Neural cell (in vitro differentiated cells): ENCODE measurements at regions not wholly inside any gene's neighbourhood (a gene's known extent, or its start where the extent isn't known, plus 50 kb on each side); places are given as distances from the start of the nearest gene placed in this dataset.

Source experiments
- H2AFZ ChIP-seq: fragments of 200-600, 300-800 bp; sonication (generic), shearing (Covaris generic); 2 replicates; pipeline ENCODE4 v1.6.0; 2014; ENCODE audit warnings: low read depth, mild to moderate bottlenecking, antibody characterized with exemption, low read length, moderate library complexity
- H3F3A ChIP-seq: fragments of 200-600 bp; shearing (Covaris generic); 2 replicates; pipeline ENCODE4 v1.6.1; 2016; ENCODE audit warnings: mild to moderate bottlenecking, moderate library complexity, mixed read lengths, antibody characterized with exemption, low read length; ENCODE audit not compliant: insufficient read depth, poor library complexity, severe bottlenecking
- H3K27ac ChIP-seq: fragments of 200-600, 300-800 bp; sonication (generic), shearing (Covaris generic); 2 replicates; pipeline ENCODE4 v1.5.1; 2014; ENCODE audit warnings: mild to moderate bottlenecking, low read length, moderate library complexity
- H3K27me3 ChIP-seq: fragments of 300-800, 200-600 bp; sonication (generic), shearing (Covaris generic); 2 replicates; pipeline ENCODE4 v1.6.0; 2014; ENCODE audit warnings: mild to moderate bottlenecking, low read depth, low read length, moderate library complexity; ENCODE audit not compliant: insufficient read depth
- H3K36me3 ChIP-seq: fragments of 300-800, 200-600 bp; sonication (generic), shearing (Covaris generic); 2 replicates; pipeline ENCODE4 v1.5.1; 2014; ENCODE audit warnings: mild to moderate bottlenecking, antibody characterized with exemption, low read length, moderate library complexity; ENCODE audit not compliant: insufficient read depth
- H3K4me2 ChIP-seq: fragments of 300-800, 200-600 bp; sonication (generic), shearing (Covaris generic); 2 replicates; pipeline ENCODE4 v1.6.0; 2014; ENCODE audit warnings: mild to moderate bottlenecking, low read length
- H3K4me3 ChIP-seq: fragments of 300-800, 200-600 bp; sonication (generic), shearing (Covaris generic); 2 replicates; pipeline ENCODE4 v1.5.1; 2014; ENCODE audit warnings: mild to moderate bottlenecking, low read length, moderate library complexity
- H3K79me2 ChIP-seq: fragments of 200-600 bp; shearing (Covaris generic); replicated peaks from 2 replicates; pipeline ENCODE4 v1.6.0; 2014; ENCODE audit warnings: mild to moderate bottlenecking, low read length, moderate library complexity; ENCODE audit not compliant: insufficient read depth
- H3K9ac ChIP-seq: fragments of 300-800, 200-600 bp; sonication (generic), shearing (Covaris generic); 2 replicates; pipeline ENCODE4 v1.6.1; 2016; ENCODE audit warnings: mild to moderate bottlenecking, low read length, mixed read lengths
- H3K9me2 ChIP-seq: fragments of 200-600 bp; shearing (Covaris generic); 2 replicates; pipeline ENCODE4 v1.6.1; 2016; ENCODE audit warnings: mild to moderate bottlenecking, low read length, mixed read lengths; ENCODE audit not compliant: insufficient read depth
- H3K9me3 ChIP-seq: fragments of 200-600, 300-800 bp; sonication (generic), shearing (Covaris generic); 2 replicates; pipeline ENCODE4 v1.6.1; 2016; ENCODE audit warnings: mild to moderate bottlenecking, mixed run types, low read length, moderate library complexity, mixed read lengths
- H4K20me1 ChIP-seq: fragments of 200-600 bp; shearing (Covaris generic); 2 replicates; pipeline ENCODE4 v1.6.1; 2016; ENCODE audit warnings: mild to moderate bottlenecking, mixed run types; ENCODE audit not compliant: insufficient read depth
- EP300 ChIP-seq: fragments of 450-650 bp; conservative IDR thresholded peaks from 2 replicates; pipeline ENCODE4 v1.6.1; 2014; ENCODE audit warnings: antibody characterized with exemption, mild to moderate bottlenecking, moderate library complexity; ENCODE audit not compliant: poor library complexity, severe bottlenecking
- EZH2 ChIP-seq: fragments of 200-600, 300-800 bp; shearing (Covaris generic), sonication (generic); IDR thresholded peaks from 2 replicates; pipeline ENCODE4 v1.6.1; 2014; ENCODE audit warnings: antibody characterized with exemption, low read length, borderline replicate concordance, mild to moderate bottlenecking; ENCODE audit not compliant: insufficient read depth, poor library complexity, severe bottlenecking
- MXI1 ChIP-seq: fragments of 450-650 bp; conservative IDR thresholded peaks from 2 replicates; pipeline ENCODE4 v1.6.1; 2014; ENCODE audit warnings: antibody characterized with exemption, mild to moderate bottlenecking; ENCODE audit not compliant: poor library complexity, severe bottlenecking
- POLR2AphosphoS5 ChIP-seq: IDR thresholded peaks from 2 replicates; pipeline ENCODE4 v1.6.1; 2012
- RAD21 ChIP-seq: fragments of 450-650 bp; conservative IDR thresholded peaks from 2 replicates; pipeline ENCODE4 v1.6.1; 2014; ENCODE audit warnings: antibody characterized with exemption, mild to moderate bottlenecking, moderate library complexity
- SMC3 ChIP-seq: fragments of 450-650 bp; conservative IDR thresholded peaks from 2 replicates; pipeline ENCODE4 v1.6.1; 2014; ENCODE audit warnings: antibody characterized with exemption, mild to moderate bottlenecking, moderate library complexity; ENCODE audit not compliant: poor library complexity
- TAF1 ChIP-seq: IDR thresholded peaks from 2 replicates; pipeline ENCODE4 v1.6.1; 2012; ENCODE audit warnings: low read depth
- TF ChIP-seq, protein P1 (sequence below): fragments of 450-650 bp; IDR thresholded peaks from 2 replicates; pipeline ENCODE4 v1.5.1; 2014; ENCODE audit warnings: antibody characterized with exemption, mild to moderate bottlenecking, moderate library complexity; ENCODE audit not compliant: poor library complexity, severe bottlenecking
- TF ChIP-seq, protein P2 (sequence below): IDR thresholded peaks from 2 replicates; pipeline ENCODE4 v1.6.1; 2012; ENCODE audit warnings: borderline replicate concordance

DNA sequence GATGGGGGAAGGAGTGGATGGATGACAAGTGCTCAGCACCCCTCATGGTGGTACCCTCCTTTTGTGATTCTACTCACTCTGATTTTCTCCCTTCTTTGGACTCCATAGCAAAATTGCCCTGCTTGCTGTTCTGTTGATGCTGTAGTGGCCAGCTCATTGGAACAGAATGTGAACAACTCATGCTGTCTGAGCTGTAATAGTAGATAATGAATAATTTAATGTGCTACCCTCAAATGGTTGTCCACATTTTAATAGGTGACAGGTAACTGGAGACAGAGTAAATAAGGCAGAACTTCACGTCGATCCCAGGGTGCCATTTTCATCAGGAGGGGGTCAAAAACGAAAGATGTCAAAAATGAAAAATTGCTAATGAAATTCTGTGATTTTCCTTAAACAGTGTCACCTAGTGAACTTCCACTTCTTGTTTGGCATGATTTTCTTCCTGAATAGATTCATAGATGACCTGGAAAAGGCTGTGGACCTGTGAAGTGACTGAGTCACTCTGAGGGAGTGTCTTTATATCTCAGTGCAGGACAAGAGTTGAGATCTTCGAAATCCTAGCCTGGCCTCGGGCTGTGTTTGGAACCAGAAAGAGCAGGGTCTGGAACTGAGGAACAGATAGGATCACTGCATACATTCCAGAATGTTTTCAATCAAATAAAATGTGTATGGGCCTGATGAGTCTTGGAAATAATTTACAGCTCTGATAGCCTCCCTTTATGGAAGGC is 270.2 kb downstream of the PSAT1 start:
- no peaks in the 10 kb centered on the region for H4K20me1 ChIP-seq
- no peaks in the 10 kb centered on the region for H3K9me3 ChIP-seq
- no peaks in the 10 kb centered on the region for H3K27me3 ChIP-seq
- no peak overlapping the region for H3K27ac ChIP-seq
- no peaks in the 10 kb centered on the region for H3F3A ChIP-seq
- no peak overlapping the region for H3K4me2 ChIP-seq
- H3K9ac ChIP-seq, result no peak overlapping the region
- H3K36me3 ChIP-seq, result no peaks in the 10 kb centered on the region
- no peaks in the 10 kb centered on the region for H3K79me2 ChIP-seq
- no peak overlapping the region for H2AFZ ChIP-seq
- no peak overlapping the region for H3K4me3 ChIP-seq
- TF ChIP-seq TAF1 (no peak), EP300 (no peak)
- H3K9me2 ChIP-seq, result no peaks in the 10 kb centered on the region

DNA sequence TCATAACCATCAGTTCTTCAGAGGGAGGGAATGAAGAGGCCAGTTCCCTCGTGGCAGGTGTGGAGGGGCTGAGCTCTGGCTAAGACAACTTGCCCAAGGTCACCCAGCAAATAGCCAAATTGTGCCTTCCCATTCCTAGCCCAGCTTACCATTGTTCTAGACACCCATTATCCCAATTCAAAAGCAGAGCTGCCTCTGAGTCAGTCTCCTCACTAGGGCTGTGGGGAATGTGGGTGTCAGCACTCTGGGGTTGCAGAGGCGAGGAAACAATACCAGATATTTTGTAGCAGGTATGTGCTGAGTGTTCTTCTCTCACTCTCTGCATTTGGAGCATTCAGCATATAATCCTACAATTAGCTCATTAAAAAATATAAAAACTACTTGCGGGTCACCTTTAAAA is 270.8 kb downstream of the PSAT1 start:
- no peaks in the 10 kb centered on the region for H3K79me2 ChIP-seq
- no peaks in the 10 kb centered on the region for H4K20me1 ChIP-seq
- H3F3A ChIP-seq, result no peaks in the 10 kb centered on the region
- H3K27me3 ChIP-seq, result no peaks in the 10 kb centered on the region
- H3K4me3 ChIP-seq, result no peak overlapping the region
- H2AFZ ChIP-seq, result no peak overlapping the region
- H3K27ac ChIP-seq, result no peak overlapping the region
- H3K36me3 ChIP-seq, result no peaks in the 10 kb centered on the region
- H3K9me2 ChIP-seq, result no peaks in the 10 kb centered on the region
- TF ChIP-seq EZH2 (no peak), EP300 (no peak), SMC3 (no peak), POLR2AphosphoS5 (no peak), MXI1 (no peak), TAF1 (no peak), RAD21 (no peak)
- TF ChIP-seq, protein P1, sequence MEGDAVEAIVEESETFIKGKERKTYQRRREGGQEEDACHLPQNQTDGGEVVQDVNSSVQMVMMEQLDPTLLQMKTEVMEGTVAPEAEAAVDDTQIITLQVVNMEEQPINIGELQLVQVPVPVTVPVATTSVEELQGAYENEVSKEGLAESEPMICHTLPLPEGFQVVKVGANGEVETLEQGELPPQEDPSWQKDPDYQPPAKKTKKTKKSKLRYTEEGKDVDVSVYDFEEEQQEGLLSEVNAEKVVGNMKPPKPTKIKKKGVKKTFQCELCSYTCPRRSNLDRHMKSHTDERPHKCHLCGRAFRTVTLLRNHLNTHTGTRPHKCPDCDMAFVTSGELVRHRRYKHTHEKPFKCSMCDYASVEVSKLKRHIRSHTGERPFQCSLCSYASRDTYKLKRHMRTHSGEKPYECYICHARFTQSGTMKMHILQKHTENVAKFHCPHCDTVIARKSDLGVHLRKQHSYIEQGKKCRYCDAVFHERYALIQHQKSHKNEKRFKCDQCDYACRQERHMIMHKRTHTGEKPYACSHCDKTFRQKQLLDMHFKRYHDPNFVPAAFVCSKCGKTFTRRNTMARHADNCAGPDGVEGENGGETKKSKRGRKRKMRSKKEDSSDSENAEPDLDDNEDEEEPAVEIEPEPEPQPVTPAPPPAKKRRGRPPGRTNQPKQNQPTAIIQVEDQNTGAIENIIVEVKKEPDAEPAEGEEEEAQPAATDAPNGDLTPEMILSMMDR, result no peak
- TF ChIP-seq, protein P2, sequence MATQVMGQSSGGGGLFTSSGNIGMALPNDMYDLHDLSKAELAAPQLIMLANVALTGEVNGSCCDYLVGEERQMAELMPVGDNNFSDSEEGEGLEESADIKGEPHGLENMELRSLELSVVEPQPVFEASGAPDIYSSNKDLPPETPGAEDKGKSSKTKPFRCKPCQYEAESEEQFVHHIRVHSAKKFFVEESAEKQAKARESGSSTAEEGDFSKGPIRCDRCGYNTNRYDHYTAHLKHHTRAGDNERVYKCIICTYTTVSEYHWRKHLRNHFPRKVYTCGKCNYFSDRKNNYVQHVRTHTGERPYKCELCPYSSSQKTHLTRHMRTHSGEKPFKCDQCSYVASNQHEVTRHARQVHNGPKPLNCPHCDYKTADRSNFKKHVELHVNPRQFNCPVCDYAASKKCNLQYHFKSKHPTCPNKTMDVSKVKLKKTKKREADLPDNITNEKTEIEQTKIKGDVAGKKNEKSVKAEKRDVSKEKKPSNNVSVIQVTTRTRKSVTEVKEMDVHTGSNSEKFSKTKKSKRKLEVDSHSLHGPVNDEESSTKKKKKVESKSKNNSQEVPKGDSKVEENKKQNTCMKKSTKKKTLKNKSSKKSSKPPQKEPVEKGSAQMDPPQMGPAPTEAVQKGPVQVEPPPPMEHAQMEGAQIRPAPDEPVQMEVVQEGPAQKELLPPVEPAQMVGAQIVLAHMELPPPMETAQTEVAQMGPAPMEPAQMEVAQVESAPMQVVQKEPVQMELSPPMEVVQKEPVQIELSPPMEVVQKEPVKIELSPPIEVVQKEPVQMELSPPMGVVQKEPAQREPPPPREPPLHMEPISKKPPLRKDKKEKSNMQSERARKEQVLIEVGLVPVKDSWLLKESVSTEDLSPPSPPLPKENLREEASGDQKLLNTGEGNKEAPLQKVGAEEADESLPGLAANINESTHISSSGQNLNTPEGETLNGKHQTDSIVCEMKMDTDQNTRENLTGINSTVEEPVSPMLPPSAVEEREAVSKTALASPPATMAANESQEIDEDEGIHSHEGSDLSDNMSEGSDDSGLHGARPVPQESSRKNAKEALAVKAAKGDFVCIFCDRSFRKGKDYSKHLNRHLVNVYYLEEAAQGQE, result no peak
- H3K9ac ChIP-seq, result no peak overlapping the region
- H3K4me2 ChIP-seq, result no peak overlapping the region
- no peaks in the 10 kb centered on the region for H3K9me3 ChIP-seq
